NCI-H2081 (cell line): ENCODE measurements at regions not wholly inside any gene's neighbourhood (a gene's known extent, or its start where the extent isn't known, plus 50 kb on each side); places are given as distances from the start of the nearest gene placed in this dataset.

Experiments
- DNase-seq, 2 experiments: peaks; one replicate each; lab custom pipeline; 2025; lab: John Stamatoyannopoulos, UW

- DNase-seq = no peak
These were observed 1119.9 kb upstream of the AUTS2 start for GRCh38 chr7:68478326-68478725.

GRCh38 chr7:68482800-68483199 lies 1115.5 kb upstream of the AUTS2 start:
- DNase-seq = no peak

GRCh38 chr7:68484731-68485130 lies 1113.5 kb upstream of the AUTS2 start:
- no peak for DNase-seq

DNA sequence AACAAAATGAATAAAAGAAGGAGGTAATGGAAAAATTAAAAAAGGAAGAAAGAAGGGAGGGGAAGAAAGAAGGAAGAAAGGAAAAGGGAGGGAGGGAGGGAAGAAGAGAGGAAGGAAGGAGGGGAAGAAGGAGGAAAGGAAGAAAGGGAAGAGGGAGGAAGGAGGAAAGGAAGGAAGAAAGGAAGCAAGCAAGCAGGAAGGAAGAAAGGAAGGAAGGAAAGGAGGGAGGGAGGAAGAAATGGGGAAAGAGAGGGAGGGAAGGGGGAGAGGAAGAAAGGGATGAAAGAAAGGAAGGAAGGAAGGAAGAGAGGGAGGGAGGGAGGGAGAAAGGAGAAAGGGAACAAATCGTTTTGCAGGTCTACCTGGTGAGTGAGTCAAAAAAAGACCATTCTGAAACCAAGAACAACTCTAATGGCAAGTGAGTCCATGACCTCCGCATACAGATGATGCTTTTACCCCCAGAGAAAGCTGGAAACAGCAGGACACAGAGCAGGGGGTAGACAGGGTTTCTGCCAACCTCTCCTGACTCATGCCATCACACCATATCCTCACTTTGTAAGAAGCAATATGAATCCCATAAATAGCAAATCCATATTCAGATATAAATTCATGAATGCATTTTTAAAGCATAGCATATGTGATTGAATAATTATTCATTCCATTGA lies 1112.9 kb upstream of the AUTS2 start:
- DNase-seq = no peak

GRCh38 chr7:68488341-68489060 lies 1109.8 kb upstream of the AUTS2 start:
- DNase-seq = no peak

DNA sequence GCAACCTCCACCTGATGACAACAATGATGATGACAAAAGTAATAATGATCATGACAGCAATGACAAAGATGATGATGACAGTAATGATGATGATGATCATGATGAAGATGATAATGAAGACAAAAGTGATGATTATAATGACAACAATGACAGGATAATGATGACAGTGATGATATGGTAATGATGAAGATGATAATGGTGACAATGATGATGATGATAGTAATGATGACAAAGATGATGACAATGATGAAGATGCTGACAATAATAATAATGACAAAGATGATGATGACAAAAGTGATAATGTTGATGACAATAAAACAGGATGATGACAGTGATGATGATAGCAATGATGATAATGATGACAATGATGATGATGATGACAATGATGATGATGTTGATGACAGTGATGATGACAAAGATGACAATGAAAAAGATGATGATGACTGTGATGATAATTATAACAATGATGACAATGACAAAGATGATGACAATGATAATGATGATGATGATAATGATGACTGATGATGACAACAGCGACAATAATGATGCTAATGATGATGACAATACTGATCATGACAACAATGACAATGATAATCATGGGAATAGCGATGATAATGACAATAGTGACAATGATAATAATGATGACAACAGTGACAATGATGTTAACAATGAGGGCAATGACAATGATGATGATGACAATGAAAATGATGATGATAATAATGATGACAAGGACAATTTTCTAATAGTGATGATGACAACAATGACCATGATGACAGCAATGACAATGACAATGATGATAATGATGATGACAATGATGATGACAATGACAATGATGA lies 1106.5 kb upstream of the AUTS2 start:
- DNase-seq = no peak

DNA sequence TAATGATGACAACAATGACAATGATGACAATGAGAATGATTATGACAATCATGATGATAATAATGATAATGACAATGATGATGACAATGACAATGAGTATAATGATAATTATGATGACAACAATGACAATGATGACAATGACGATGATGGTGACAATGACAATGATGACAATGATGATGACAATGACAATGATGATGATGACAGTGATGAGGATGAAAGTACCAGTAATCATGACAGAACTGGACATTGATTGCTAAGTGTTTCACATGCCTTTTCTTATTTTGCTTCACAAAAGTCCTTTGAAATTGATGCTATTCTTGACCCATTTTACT lies 1106.0 kb upstream of the AUTS2 start:
- no peak for DNase-seq

DNA sequence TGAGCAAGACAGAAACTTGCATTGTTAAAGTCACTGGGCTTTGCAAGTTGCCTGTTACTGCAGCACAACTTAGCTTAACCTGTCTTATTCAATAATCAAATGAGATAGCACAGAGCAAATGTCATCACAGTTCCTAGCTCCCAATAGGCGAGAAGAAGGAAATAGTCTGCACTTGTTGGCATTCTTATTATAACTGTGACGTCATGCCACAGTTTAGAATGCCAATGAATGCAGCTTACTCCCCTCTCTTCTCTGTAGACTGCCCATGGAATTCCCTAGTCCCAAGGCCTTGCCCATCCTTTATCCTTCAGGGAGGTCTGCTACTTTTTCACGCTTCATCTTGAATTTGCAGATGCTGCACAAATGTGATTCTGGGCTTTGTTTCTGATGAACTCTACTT lies 1094.9 kb upstream of the AUTS2 start:
- DNase-seq = no peak

DNA sequence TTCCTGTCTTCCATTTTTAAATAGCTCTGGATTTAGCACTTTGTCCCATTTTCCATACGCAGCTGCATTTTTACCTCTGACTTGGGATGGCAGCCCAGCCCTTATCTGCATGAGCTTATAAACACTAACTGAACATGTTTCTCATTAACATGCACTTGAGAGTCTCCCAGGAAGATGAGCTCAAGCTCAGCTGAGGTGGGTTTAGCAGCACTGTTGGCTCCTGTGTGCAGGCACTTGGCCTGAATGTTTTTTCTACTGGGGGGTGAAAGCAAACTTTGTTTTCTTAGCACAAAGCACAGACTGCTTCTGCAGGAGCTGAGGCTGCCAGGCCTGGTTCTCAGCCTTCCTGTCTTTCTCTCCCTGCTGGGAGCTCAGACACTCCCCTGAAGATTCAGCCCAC lies 1093.6 kb upstream of the AUTS2 start:
- DNase-seq = no peak

GRCh38 chr7:68505721-68506120 lies 1092.6 kb upstream of the AUTS2 start:
- DNase-seq = no peak

DNA sequence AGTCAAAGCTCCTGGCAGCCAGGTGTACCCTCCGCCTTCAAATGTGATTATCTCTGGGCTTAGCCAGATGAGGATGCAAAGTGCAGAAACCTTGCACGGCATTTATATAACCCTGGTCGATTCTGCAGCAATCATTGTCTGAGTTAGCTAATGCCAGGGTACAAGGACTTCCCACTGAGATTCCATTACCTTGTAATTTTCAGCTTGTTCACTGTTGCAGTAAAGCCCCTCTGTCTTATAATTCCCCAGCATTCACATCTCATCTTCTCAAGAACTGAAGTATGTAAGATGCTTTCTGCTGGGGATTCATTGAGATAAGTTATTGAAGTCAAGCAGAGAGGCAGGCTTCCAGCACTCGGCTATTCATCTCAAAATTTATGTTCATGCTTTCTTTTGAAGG lies 1090.6 kb upstream of the AUTS2 start:
- DNase-seq = no peak

GRCh38 chr7:68509054-68509453 lies 1089.2 kb upstream of the AUTS2 start:
- DNase-seq = no peak

- no peak for DNase-seq
These were observed 1088.7 kb upstream of the AUTS2 start for GRCh38 chr7:68509603-68510002.

GRCh38 chr7:68511281-68511680 lies 1087.0 kb upstream of the AUTS2 start:
- DNase-seq = no peak

- DNase-seq = no peak
These were observed 1085.8 kb upstream of the AUTS2 start for GRCh38 chr7:68512466-68512865.

- no peak for DNase-seq
These were observed 1080.2 kb upstream of the AUTS2 start for GRCh38 chr7:68518060-68518459.

DNA sequence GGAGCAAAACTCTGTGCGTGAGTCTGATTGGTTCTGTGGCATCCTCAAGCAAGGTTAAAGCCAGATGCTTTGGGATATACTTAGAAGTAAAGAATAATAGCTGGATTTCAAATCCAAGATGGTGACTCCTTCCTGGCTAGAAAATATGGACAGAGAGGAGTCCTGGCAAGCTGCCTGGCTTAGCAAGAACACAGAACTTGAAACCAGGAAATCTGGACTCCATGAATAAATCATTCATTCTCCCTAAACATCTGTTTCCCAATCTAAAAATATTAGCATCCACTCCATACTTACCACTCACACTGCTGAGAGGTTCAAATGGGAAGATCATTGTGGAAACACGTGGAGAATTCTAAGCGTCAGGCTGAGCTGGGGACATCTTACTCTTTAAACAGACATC lies 1074.1 kb upstream of the AUTS2 start:
- DNase-seq = no peak

- DNase-seq = no peak
These were observed 1069.1 kb upstream of the AUTS2 start for GRCh38 chr7:68529221-68529620.

GRCh38 chr7:68535266-68535665 lies 1063.0 kb upstream of the AUTS2 start:
- DNase-seq = no peak

DNA sequence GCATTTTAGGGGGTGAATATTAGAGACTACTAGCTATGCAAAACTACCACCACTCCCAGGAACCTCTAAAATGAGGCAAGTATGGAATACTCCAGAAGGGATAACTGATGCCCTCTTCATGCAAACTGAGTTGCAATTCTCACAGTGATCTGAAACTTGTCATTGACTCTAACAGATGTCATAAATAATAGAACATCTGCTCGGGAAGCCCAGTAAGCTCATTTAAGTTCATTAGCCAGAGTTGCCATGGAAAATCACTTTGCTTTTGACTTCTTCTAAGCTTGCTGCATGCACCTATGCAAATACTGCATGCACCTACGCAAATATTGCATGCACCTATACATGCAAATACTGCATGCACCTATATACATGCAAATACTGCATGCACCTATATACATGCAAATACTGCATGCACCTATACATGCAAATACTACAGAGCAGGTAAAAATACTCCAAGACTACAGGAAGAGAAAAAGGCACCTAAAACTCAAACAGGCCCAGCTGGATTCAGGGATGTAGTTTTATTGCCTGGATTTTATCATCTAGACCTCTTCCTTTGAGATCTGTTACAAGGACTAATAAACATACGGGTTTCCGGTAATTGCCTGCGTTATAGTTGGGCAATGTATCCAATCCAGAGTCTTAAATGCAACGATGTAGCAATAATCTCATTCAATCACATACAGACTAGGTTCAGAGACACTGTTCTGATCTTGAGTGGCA lies 1061.1 kb upstream of the AUTS2 start:
- no peak for DNase-seq

GRCh38 chr7:68537774-68538071 lies 1060.6 kb upstream of the AUTS2 start:
- no peak for DNase-seq

DNA sequence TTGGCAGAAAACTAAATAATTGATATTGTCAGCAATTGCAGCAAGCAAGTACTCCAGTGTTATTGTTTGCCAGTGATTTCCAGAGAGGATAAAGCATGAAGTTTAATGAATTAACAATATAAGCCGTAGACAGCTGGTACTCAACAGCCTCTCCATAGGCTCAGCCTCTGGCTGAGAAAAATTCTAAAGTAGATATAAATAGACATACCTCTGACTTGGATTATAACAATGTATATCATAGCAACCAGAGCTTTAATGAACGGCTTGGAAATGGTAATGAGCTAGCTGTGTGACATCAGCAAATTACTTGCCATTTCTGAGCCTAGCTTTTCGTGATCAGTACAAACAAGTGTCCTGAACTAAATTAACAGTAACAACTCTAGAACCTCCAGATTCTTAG lies 1055.4 kb upstream of the AUTS2 start:
- peak; percentile 14 to 72 for DNase-seq

GRCh38 chr7:68544851-68545250 lies 1053.4 kb upstream of the AUTS2 start:
- no peak for DNase-seq
